Pancreas (tissue), 10 donors: ENCODE measurements at regions not wholly inside any gene's neighbourhood (a gene's known extent, or its start where the extent isn't known, plus 50 kb on each side); places are given as distances from the start of the nearest gene placed in this dataset.

Experiments
- ATAC-seq, 4 donors: fragments of 200-7000 bp; cut with Tn5 transposase; one replicate each; pipeline versions ENCODE4 v1.8.0 to v1.9.1; 2020; ENCODE audit warnings: mild to moderate bottlenecking in 4 of 4, moderate library complexity in 4 of 4
- DNase-seq, 6 donors: peaks; one replicate each; pipeline ENCODE4 v3.0.0-alpha.2; 2020
- FAIRE-seq: peaks from 2 replicates; lab custom pipeline; 2012; peaks lifted over from hg19 to GRCh38; lab: Jason Lieb, UNC
- H3K27ac ChIP-seq, 4 donors: fragments of 200-600 bp; sonication (generic); 1 replicate in 3 of 4; 2 replicates in 1 of 4; pipeline versions ENCODE4 v1.5.0 to v1.8.0; 2020
- H3K27me3 ChIP-seq, 4 donors: fragments of 200-600 bp; one replicate each; pipeline ENCODE4 v1.8.0; 2021
- H3K36me3 ChIP-seq, 3 donors: fragments of 200-600 bp; sonication (generic) in 1 of 3; one replicate each; pipeline versions ENCODE4 v1.5.0 to v1.8.0; 2020 to 2021
- H3K4me1 ChIP-seq, 3 donors: fragments of 200-600 bp; one replicate each; pipeline ENCODE4 v1.8.0; 2021
- H3K4me3 ChIP-seq, 4 donors: fragments of 200-600 bp; sonication (generic) in 2 of 4; one replicate each; pipeline versions ENCODE4 v1.5.0 to v1.8.0; 2020 to 2021
- H3K9me3 ChIP-seq, 4 donors: fragments of 200-600 bp; one replicate each; pipeline ENCODE4 v1.8.0; 2021
- WGBS, 2 donors: extraction: QIAGEN DNeasy Blood & Tissue Kit; methylation state at CpG; one replicate each; pipeline ENCODE4 v1.1.7; 2013; 5-methylcytosine and 5-hydroxymethylcytosine counted together
- intact Hi-C, 3 donors: fragments of 100-400 bp; cut with DNase I; formaldehyde crosslinking; loops; one replicate each; pipeline versions ENCODE4 v1.11.1 to v1.14.2; 2022
- TF ChIP-seq, protein P1 (sequence below), 4 donors: fragments of 200-600 bp; sonication (generic) in 3 of 4; IDR thresholded peaks; one replicate each; pipeline versions ENCODE4 v1.5.0 to v1.8.0; 2021; ENCODE audit warnings: antibody characterized with exemption in 4 of 4
- donor health status: healthy with polysubstance abuse.
- donor health status: DM: no; HTN: no; CAD: no; lungs with moderate emphysema.
- donor health status: DM: no; HTN: no; CAD: no.
- donor health status: control.
- donor health status: control.
- donor health status: Bipolar disorder and iron deficiency.
- donor health status: DM: yes; HTN: yes; CAD: no.
- donor health status: DM: no; HTN: no; CAD: no.
- donor health status: DM: no; HTN: no; CAD: no.
- donor health status: DM: yes; HTN: yes; CAD: no.

DNA sequence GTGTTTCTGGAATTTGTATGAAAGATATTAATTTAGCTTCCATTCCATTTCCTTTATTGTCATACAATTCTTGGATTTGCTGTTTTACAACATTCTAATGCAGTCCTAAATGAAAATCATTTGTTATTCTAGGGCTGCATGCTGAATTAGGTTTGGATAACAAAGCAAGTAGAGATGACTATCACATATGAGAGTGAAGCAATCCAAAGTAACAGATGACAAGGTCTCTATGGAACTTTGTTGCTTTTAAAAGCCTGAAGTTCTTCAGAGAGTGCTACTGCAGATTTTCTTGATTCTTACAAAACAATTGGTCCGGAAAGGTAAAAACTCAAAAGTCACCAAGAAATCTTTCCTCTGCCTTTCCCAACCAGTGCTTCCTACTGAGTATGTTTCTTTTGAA, 56.9 kb upstream of the VCAN start:
- Histone ChIP-seq H3K9me3 (no peaks in the 10 kb centered on the region), H3K36me3 (no peaks in the 10 kb centered on the region), H3K27me3 (no peaks in the 10 kb centered on the region), H3K27ac (no peak overlapping the region), H3K4me3 (no peak overlapping the region), H3K4me1 (no peaks in the 10 kb centered on the region)
- peak in 1 of 4 donors; percentile 28 for ATAC-seq
- intact Hi-C loops, result no loop called here
- 82 to 87% methylated on average over 1 of the region's 1 CpG for WGBS, 2 donors
- DNase-seq, result no peak
- TF ChIP-seq, protein P1, sequence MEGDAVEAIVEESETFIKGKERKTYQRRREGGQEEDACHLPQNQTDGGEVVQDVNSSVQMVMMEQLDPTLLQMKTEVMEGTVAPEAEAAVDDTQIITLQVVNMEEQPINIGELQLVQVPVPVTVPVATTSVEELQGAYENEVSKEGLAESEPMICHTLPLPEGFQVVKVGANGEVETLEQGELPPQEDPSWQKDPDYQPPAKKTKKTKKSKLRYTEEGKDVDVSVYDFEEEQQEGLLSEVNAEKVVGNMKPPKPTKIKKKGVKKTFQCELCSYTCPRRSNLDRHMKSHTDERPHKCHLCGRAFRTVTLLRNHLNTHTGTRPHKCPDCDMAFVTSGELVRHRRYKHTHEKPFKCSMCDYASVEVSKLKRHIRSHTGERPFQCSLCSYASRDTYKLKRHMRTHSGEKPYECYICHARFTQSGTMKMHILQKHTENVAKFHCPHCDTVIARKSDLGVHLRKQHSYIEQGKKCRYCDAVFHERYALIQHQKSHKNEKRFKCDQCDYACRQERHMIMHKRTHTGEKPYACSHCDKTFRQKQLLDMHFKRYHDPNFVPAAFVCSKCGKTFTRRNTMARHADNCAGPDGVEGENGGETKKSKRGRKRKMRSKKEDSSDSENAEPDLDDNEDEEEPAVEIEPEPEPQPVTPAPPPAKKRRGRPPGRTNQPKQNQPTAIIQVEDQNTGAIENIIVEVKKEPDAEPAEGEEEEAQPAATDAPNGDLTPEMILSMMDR (IDR thresholded peaks at IDR 0.05), result no peak
- no peak for FAIRE-seq

DNA sequence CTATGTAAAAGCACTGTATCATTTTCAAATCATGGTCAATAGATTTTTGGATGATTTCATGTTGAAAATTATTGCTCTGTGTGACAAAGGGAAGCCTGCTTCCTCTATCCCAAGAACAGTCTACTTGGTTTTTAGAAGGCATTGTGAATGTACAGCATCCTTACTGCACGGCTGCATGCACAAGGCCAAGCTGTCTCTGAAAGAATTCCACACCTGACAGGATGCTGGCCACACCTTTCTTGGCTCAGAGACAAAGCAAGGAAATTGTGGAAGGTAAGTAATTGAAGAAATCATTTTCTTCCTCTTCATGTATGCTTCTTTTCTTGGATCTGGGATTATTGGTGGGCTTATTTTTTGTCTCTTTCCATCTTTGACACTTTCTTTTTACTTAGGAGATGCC, 53.7 kb upstream of the VCAN start:
- H3K36me3 ChIP-seq, result no peaks in the 10 kb centered on the region
- no peaks in the 10 kb centered on the region for H3K27me3 ChIP-seq
- TF ChIP-seq, protein P1 (IDR thresholded peaks at IDR 0.05), result no peak
- FAIRE-seq (no peak), DNase-seq (no peak), ATAC-seq (peak in 1 of 4 donors; percentile 36)
- no peaks in the 10 kb centered on the region for H3K4me1 ChIP-seq
- no peak overlapping the region for H3K4me3 ChIP-seq
- no peaks in the 10 kb centered on the region for H3K9me3 ChIP-seq
- H3K27ac ChIP-seq, result no peak overlapping the region
- 33 to 34% methylated on average over 1 of the region's 1 CpG for WGBS, 2 donors
- intact Hi-C loops, result no loop called here

DNA sequence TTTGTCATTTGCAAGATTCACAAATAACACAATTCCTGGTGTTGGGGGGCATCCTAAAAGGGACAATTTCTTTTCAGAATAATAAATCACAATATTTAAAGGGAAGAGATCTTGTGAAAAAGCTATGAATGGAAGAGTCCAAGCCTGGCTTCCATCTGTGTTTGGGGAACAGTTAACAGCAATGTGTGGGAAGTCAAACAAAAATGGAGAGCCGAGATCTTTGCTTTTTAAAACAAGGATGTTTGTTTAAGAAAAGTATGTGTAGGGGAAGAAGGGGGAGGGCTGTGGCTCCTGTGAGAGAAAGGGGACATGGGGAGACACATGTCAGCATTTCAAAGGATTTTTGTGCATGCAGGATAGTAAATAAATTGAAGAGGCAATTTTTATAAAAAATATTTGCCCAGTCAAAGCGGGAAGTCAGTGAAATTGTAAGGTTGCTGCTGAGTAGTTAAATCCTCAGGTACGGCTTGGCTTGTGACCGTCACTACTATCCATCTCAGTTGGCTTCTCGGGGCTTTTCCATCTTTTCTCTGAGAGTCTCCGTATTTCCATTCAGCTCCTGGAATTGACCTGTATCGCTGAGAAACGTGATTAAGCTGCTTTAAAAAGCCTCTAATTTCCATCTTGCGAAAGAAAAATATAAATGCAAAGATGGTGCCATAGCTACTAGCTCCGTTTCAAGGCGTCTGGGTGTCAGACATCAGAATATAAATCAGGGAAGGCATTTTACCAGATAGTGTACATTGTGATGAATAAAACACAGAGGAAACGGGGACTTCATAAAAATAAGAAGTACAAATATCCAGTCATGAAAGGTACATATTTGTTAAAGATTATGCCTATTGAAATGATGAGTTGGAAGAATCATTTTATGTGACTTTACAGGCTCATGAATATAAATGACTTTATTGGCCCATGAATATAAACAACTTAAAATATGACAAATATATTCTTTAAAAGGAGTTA, 52.9 kb upstream of the VCAN start:
- intact Hi-C loops, result no loop called here
- Histone ChIP-seq H3K4me1 (no peaks in the 10 kb centered on the region), H3K36me3 (no peaks in the 10 kb centered on the region), H3K4me3 (no peak overlapping the region), H3K9me3 (no peaks in the 10 kb centered on the region), H3K27me3 (no peaks in the 10 kb centered on the region), H3K27ac (no peak overlapping the region)
- WGBS, 2 donors, result 73 to 74% methylated on average over 12 of the region's 12 CpGs
- ATAC-seq, result no peak
- no peak for DNase-seq
- no peak for FAIRE-seq
- TF ChIP-seq, protein P1 (IDR thresholded peaks at IDR 0.05), result no peak
